ENCODE measurements at regions not wholly inside any gene's neighbourhood (a gene's known extent, or its start where the extent isn't known, plus 50 kb on each side); places are given as distances from the start of the nearest gene placed in this dataset.
"Not testable (repeated sequence)": the region's sequence is repeated elsewhere in the genome, so short reads cannot be mapped to it uniquely, and the experiment has no call there.

DNA sequence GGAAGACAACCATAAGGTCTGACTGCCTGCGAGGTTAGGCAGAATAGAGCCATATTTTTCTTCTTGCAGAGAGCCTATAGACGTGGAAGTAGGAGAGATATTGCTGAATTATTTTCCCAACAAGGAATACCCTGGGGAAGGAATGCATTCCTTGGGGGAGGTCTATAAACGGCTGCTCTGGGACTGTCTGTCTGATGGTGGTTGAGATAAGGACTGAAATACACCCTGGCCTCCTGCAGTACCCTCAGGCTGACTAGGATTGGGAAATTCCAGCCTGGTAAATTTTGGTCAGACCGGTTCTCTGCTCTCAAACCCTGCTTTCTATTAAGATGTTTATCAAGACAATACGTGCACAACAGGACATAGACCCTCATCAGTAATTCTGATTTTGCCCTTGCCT, 617.5 kb upstream of the GRIN3A start:
- no peak for DNase-seq

DNA sequence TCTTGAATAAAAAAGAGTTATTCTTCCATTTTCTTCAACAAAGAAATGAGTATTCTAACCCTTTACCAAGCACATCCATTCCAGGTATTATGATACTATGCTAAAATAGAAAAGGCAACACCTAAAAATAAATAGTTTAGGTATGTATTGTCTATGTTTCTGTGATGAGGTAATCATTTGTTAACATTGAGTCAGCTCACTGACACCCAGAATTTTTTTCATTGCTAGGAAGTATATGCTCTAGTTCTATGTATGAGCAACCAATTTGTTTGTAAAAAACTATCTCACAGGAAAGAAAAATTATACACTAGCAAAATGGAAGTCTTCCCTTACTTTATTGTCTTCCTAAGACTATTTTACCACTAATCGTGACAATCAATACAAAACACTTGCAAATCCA, 615.6 kb upstream of the GRIN3A start:
- DNase-seq: no peak

DNA sequence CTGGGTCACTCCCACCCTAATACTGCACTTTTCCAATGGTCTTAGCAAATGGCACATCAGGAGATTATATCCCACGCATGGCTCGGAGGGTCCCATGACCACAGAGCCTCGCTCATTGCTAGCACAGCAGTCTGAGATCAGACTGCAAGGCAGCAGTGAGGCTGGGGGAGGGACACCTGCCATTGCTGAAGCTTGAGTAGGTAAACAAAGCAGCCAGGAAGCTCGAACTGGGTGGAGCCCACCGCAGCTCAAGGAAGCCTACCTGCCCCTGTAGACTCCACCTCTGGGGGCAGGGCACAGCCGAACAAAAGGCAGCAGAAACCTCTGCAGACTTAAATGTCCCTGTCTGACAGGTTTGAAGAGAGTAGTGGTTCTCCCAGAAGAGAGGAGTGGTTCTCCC, 599.0 kb upstream of the GRIN3A start:
- not testable (repeated sequence) for DNase-seq

DNA sequence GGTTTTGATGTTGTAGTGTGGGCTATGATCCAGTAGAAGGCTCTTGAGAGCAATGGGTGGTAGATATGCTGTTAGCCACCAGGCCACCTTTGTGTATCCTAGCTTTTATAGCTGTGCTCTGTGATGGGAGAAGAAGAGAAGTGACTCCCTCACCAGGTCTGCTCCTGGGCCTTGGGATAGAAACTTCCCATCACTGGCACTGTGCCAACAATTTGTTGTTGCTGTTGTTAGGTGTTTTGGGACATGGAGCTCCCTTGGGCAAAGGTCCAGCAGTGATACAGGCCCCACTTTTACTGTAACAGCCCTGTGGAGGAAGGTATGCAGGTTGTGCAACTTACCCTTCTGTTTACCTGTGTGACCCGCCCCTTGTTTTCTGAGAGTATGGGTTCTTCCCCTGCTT, 570.9 kb upstream of the GRIN3A start:
- no peak for DNase-seq

DNA sequence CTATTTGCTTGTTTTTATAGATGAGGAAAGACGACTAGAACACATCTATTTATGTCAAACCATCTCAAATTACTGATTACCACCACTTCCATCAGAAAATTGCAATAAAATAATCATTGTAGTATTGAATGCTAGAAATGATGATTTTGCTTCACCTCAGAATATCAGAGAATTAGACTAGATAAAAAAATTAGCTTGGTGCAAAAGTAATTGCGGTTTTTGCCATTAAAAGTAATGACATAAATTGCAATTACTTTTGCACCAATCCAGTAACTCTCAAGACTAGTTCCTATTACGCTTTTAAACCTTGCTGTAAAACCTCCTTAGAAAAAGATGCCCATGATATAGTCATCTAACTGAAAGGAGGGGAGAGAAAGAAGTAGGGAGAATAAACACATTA, 556.7 kb upstream of the GRIN3A start:
- no peak for DNase-seq

DNA sequence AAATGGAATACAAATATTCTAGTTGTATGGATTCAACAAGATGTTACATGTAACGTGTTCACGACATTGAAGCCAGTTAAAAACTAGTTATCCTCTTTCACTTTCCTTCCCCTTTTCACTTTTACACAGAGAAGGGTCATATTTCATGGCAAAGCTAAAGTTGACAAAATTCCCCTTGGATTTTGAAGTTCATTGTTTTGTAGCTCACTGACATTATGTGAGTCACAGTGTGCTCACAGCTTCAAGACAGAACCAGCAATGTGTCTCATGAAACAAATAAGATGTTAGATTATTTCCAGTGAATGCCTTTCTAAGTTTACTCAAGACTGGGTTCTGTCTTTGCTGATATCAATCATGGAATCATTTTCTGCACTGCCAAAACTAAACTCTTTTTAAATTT, 535.5 kb upstream of the GRIN3A start:
- DNase-seq: no peak

DNA sequence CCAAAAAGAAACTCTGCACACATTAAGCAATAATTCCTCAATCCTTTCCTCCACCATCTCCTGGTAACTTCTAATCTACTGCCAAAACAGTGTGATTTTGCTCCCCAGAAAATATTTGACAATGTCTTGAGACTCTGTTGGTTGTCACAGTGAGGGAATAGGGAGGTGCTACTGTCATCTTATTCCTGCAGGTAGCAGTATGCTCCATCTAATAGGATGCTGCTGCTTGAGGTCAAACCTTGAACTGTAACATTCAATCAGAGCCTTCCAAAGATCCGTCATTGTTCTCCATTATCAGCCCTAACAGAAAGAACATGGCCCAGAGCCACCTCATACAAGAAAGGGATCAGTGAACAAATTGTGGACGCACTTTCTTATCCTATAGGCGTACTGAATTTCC, 514.7 kb upstream of the GRIN3A start:
- DNase-seq: no peak

DNA sequence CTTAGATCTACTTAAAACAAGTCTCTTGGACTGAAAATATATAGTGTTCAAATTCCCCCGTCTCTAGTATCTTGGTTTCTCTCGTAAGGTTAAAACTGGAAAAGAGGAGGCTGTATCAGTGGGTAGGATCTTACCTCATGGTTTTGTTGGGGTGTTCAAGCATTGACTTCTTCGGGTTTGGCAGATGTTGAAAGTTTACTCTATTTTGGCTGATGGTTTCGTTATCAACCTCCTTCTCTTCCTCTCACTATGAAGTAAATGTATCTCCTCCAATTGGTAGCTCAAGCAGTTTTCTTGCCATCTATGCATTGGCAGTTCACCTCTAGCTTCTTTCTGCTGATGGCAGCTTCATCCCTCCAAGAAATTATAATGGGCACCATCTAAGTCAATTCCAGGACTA, 506.5 kb upstream of the GRIN3A start:
- no peak for DNase-seq

DNA sequence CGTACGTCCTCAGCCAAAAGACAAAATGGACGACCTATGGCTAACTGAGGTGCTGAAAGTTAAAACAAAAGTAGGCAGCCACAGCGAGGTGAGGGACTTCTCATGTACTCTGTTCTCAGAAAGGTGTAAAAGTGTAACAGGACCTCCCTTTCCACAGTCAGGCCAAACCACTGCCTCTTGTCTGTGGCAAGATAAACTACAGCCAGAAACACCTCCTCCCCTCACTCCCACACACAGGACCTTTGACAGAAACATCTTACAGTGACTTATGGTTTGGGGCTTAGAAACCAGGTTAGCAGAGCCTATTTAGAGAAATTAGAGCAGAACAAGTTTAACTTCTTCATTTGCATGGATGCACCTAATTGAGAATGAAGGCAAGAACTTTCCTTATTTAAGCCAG, 499.1 kb upstream of the GRIN3A start:
- DNase-seq: no peak

DNA sequence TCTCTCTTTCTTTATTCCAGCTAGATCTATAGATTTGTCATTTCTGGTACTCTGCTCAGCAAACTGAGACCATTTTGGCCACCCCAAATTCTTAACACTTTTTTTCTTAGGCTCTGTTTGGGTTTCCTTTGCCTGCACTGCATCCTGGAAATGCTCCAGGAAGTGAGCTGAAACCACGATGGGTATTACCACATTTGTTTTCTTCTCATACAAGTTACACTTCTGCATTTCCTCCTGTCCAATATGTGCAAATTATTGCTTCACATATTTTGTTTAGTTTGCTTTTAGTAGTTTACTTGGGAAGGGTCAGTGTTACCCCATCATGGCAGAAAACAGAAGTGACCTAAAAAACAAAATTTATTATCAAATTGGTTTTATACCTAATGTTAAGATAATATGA, 498.6 kb upstream of the GRIN3A start:
- DNase-seq: no peak

DNA sequence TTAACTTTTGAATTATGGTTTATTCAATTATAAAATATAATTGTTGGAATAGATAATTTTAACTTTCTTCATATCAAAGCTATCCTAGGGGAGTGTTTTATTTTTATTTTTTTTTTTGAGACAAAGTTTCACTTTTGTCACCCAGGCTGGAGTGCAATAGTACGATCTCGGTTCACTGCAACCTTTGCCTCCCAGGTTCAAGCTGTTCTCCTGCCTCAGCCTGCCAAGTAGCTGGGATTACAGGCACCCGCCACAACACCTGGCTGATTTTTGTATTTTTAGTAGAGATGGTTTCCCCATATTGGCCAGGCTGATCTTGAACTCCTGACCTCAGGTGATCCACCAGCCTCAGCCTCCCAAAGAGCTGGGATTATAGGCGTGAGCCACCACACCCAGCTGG, 489.0 kb upstream of the GRIN3A start:
- DNase-seq: not testable (repeated sequence)

DNA sequence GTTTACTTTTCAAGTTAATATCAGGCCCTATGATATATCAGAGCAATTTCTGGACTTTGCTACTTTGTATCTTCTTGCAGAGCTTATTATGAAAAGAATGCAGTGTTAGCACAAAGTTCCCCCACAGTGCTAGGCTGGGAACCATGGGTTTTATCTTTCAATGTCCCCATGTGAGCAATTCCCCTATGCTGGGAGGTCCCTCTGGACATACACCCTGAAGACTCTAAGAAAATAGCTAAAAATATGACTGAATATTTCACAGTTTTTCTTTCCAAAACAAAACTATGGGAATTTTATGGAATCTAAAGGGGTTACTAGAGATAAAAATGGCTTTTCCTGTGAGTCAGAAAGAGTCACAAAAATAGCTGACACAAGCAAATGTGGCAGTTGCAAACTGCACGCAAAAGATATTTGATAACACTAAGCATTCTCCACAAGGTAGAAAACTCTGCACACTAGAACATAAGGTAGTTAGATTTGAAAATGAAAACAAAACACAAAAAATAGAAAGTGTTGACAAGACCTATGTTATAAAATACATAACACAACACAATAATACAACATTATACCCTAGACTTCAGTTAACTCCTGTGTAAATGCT, 487.5 kb upstream of the GRIN3A start:
- no peak for DNase-seq

DNA sequence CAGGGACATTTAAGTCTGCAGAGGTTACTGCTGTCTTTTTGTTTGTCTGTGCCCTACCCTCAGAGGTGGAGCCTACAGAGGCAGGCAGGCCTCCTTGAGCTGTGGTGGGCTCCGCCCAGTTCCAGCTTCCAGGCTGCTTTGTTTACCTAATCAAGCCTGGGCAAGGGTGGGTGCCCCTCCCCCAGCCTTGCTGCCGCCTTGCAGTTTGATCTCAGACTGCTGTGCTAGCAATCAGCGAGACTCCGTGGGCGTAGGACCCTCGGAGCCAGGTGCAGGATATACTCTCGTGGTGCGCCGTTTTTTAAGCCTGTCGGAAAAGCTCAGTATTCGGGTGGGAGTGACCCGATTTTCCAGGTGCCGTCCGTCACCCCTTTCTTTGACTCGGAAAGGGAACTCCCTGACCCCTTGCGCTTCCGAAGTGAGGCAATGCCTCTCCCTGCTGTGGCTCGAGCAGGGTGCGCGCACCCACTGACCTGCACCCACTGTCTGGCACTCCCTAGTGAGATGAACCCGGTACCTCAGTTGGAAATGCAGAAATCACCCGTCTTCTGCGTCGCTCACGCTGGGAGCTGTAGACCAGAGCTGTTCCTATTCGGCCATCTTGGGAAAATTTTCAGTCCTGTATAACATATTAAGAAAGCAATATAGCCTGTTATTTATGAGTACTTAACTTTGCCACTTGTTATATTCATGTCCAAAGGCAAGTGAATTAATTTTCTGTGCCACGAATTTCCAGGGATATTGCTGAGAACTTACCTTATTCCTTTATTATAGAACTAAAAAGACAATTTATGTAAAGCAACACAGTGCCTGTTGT, 485.1 kb upstream of the GRIN3A start:
- not testable (repeated sequence) for DNase-seq

DNA sequence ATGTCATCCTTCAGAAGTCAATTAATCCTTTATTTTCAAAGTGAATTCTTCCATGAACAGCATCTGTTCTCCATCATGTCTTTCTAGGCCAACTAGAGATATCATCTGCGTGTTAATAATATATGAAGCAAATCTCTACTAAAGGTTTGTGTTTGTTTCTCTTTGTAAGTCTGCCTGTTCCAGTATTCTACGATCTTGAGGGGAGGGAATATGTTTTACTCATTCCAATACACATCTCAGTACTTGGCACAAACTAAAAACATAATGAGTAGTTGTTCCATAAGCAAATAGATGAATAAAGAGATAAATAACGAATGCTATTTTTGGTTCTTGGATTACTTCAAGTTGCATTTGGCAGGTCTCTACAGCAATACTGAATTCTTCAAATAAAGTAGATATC, 470.7 kb upstream of the GRIN3A start:
- DNase-seq: no peak

DNA sequence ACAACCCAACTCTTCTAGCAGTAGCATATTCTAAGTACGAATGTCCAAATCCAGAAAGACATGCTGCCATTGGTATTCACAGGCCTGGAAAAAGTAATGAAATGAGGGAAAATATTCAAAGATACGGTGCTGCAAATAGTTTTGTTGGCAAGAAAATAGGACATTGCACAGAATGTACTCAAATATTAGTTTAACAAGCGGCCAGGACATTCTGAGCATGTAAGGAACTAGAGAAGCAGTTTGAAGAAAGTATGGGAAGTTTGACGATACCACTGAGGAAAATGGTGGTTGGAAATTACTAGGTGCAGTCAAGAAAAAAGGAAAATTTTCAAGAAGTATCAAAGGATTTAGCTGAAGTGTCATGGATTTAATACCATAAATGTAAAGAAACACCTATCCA, 468.0 kb upstream of the GRIN3A start:
- no peak for DNase-seq

DNA sequence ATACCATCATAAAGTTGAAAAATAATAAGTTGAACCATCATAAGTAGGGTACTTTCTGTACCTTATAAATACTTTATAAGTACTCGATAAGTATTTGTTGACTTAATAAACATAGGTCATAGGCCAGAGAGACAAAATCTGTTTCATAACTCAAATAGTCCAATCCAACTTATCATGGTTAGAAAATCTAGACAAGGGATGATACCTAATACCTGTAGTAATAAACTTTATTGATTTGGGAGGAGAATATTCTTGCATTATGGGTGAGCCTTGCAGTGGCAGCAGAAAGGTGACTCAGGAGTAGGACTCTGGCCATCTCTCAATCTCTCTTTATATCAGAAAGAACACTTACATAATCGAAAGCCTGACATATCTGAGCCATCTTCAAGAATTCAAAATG, 466.8 kb upstream of the GRIN3A start:
- DNase-seq: no peak

DNA sequence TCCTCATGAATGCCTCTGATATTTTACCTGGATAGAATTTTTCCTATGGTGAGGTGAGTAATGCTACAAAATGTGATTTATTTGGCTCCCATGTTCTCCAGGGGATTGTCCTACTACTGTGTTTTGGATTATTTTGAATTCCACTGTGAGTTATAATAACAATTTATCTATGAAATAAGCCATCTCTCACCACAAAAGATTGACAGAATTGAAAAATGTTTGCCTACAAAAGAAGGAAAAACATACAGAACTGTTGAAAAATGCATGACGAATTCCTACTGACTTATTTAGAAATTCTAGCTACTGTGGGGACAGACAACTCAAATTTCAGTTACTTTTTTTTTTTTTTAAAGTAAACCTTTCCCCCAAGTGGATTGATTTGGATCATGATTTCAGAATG, 463.7 kb upstream of the GRIN3A start:
- no peak for DNase-seq

DNA sequence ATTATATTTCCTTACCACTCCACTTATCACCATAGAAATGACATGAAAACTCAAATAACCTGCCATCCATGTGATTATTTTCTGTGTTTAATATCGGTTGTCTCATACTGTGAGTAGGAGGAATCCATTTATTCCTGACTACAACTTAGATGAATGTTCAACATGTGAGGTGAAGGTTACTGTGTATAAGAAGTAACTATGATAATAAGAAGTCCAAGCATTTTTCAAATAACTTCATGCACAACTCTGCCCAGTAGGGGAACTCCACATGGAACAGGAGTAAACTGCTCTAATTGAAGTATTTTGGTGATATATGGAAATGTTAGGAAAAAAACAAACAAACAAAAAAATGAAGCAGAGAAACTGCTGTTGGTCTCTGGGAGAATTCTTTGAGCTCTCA, 447.5 kb upstream of the GRIN3A start:
- DNase-seq: no peak

DNA sequence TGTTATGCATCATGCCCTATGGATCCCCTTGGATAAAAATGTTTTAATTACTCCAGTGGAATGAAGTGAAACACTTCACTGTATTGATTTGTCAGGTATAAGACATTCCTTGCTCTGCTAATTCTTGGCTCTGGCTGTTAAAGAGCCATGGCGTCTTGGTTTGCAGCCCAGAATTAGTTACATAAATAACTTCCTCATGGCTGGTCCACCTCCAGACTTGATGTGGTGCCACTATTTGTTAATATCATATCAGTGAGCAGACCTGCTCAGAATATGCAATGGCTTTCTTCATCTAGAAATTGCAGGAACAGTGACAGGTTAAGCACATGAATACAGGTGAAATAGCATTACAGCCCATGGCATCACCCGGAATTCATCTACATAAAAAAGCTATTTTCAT, 446.9 kb upstream of the GRIN3A start:
- no peak for DNase-seq

DNA sequence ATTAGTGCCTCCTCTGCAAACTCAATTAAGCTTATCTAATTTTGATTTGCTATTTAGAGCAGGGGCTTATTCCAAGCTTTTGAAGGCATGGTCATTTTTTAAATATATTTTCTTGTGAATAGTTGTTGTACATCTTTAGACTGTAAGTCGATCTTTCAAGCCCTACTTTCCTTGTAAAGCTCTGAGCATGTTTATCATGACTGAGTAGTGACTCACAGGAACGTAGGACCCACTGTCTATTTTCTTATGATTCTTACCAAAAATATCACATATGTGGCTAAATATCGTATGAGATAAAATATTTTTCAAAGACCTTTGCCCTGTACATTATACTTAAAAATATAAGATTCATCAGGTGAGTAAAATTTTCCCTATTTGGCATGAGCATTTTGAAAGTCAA, 440.4 kb upstream of the GRIN3A start:
- no peak for DNase-seq

DNA sequence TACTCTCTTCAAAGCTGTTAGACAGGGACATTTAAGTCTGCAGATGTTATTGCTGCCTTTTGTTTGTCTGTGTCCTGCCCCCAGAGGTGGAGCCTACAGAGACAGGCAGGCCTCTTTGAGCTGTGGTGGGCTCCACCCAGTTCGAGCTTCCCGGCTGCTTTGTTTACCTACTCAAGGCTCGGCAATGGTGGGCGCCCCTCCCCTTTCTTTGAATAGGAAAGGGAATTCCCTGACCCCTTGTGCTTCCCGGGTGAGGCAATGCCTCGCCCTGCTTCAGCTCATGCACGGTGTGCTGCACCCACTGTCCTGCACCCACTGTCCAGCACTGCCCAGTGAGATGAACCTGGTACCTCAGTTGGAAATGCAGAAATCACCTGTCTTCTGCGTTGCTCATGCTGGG, 435.8 kb upstream of the GRIN3A start:
- not testable (repeated sequence) for DNase-seq

DNA sequence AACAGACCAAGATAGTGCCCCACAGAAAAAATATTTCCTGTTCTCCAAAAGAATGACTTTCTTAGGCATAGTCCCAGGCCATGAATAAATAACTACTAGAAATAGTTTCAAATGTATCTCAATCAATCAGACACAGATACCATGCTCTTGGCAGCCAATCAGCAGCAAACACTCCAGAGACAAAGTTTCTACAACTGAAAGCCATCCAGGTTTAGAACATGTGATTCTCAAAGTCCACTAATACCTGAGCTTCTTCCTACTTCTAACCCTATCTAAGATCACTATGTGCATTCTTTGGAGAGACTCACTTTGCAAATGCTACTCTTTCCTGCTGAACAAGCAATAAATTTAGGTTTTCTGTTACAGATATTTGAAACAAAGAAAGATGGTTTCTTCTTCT, 425.8 kb upstream of the GRIN3A start:
- no peak for DNase-seq

DNA sequence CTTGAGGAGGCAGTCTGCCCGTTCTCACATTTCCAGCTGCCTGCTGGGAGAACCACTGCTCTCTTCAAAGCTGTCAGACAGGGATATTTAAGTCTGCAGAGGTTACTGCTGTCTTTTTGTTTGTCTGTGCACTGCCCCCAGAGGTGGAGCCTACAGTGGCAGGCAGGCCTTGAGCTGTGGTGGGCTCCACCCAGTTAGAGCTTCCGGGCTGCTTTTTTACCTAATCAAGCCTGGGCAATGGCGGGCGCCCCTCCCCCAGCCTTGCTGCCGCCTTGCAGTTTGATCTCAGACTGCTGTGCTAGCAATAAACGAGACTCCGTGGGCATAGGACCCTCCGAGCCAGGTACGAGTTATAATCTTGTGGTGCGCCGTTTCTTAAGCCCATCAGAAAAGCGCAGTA, 414.6 kb upstream of the GRIN3A start:
- not testable (repeated sequence) for DNase-seq

DNA sequence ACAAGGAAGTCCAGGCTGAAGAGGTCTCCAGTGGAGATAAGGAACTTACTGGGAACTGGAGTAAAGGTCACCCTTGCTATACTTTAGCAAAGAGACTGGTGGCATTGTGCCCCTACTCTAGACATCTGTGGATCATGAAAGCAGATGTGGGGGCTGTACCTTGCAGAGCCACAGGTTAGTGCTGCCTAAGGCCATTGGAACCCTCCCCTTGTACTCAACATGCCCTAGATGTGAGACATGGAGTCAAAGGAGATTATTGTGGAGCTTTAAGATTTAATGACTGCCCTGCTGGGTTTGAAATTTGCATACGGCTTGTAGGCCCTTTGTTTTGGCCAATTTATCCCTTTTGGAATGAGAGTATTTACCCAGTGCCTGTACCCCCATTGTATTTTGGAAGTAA, 397.3 kb upstream of the GRIN3A start:
- no peak for DNase-seq

DNA sequence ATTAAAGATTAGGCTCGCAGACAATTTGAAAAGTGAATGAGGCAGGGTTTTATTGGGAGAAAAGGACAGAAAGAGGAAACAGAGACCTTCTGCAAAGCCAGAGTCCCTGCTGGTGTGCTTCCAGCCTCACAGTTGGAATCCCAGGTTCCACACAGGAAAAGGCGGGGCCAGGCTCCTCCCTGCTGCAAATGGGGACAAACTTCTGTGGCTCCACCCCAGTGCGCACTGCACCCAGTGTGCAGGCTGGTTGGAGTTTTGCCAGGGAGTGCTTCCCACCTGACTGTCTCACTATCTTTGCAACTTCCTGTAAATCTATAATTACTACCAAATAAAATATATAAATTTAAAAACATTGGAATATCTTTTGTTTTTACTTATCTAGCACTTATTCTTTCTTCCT, 386.0 kb upstream of the GRIN3A start:
- no peak for DNase-seq
